Thoracic aorta (tissue), 2 donors: ENCODE measurements at regions not wholly inside any gene's neighbourhood (a gene's known extent, or its start where the extent isn't known, plus 50 kb on each side); places are given as distances from the start of the nearest gene placed in this dataset.

ENCODE experiments used
- ATAC-seq: fragments of 150-250 bp; one replicate; pipeline ENCODE4 v1.8.0; 2017; ENCODE audit warnings: low read depth; ENCODE audit not compliant: insufficient number of reproducible peaks, low FRiP score
- DNase-seq: peaks from one replicate; pipeline ENCODE4 v3.0.0-alpha.2; 2020; ENCODE audit warnings: low spot score
- H3K27ac ChIP-seq, 2 donors: fragments of 200-600 bp; sonication (generic); 1 replicate in 1 of 2; 2 replicates in 1 of 2; pipeline ENCODE4 v1.5.1; 2016; ENCODE audit warnings: mild to moderate bottlenecking in 2 of 2, moderate library complexity in 2 of 2
- H3K27me3 ChIP-seq: fragments of 200-600 bp; sonication (generic); replicated peaks from 2 replicates; pipeline ENCODE4 v1.6.0; 2016; ENCODE audit warnings: mild to moderate bottlenecking; ENCODE audit not compliant: insufficient read depth
- H3K36me3 ChIP-seq: fragments of 200-600 bp; sonication (generic); one replicate; pipeline ENCODE4 v1.5.1; 2016
- H3K4me1 ChIP-seq, 2 donors: fragments of 200-600 bp; sonication (generic); 1 replicate in 1 of 2; 2 replicates in 1 of 2; pipeline versions ENCODE4 v1.5.1 to v1.6.0; 2016; ENCODE audit warnings: low read depth in 2 of 2, mild to moderate bottlenecking in 1 of 2; ENCODE audit not compliant: control insufficient read depth in 1 of 2
- H3K4me3 ChIP-seq: fragments of 200-600 bp; sonication (generic); 2 replicates; pipeline ENCODE4 v1.5.1; 2016; ENCODE audit warnings: mild to moderate bottlenecking
- H3K9me3 ChIP-seq: fragments of 200-600 bp; sonication (generic); 2 replicates; pipeline ENCODE4 v1.5.1; 2016
- CTCF ChIP-seq: fragments of 200-600 bp; sonication (generic); IDR thresholded peaks from one replicate; pipeline ENCODE4 v1.5.1; 2019; ENCODE audit warnings: antibody characterized with exemption

- Histone ChIP-seq H3K36me3 (no peaks in the 10 kb centered on the region), H3K4me3 (no peak overlapping the region), H3K9me3 (no peaks in the 10 kb centered on the region), H3K27me3 (no peaks in the 10 kb centered on the region), H3K4me1 (peaks cover 10 to 28% of the 10 kb centered on the region in 2 donors), H3K27ac (no peak overlapping the region)
- ATAC-seq (no peak), DNase-seq (no peak)
- no peak for TF ChIP-seq CTCF
These were observed 87.9 kb upstream of the PDE1C start for GRCh38 chr7:32158076-32158475.

GRCh38 chr7:32155712-32156111, 85.5 kb upstream of the PDE1C start:
- no peaks in the 10 kb centered on the region for H3K36me3 ChIP-seq
- H3K4me1 ChIP-seq = peaks cover 3 to 10% of the 10 kb centered on the region in 2 donors
- no peaks in the 10 kb centered on the region for H3K27me3 ChIP-seq
- no peak overlapping the region for H3K4me3 ChIP-seq
- no peaks in the 10 kb centered on the region for H3K9me3 ChIP-seq
- H3K27ac ChIP-seq = no peak overlapping the region
- no peak for DNase-seq
- no peak for TF ChIP-seq CTCF
- ATAC-seq = no peak

GRCh38 chr7:32154797-32155196, 84.6 kb upstream of the PDE1C start:
- no peak for TF ChIP-seq CTCF
- ATAC-seq (peak; percentile 56), DNase-seq (no peak)
- Histone ChIP-seq H3K27me3 (no peaks in the 10 kb centered on the region), H3K36me3 (no peaks in the 10 kb centered on the region), H3K4me3 (no peak overlapping the region), H3K27ac (peak overlapping the region; percentile 6 to 54), H3K9me3 (no peaks in the 10 kb centered on the region), H3K4me1 (peaks cover 3 to 10% of the 10 kb centered on the region in 2 donors)

GRCh38 chr7:32153006-32153405, 82.8 kb upstream of the PDE1C start:
- DNase-seq = no peak
- peaks cover 3 to 10% of the 10 kb centered on the region in 2 donors for H3K4me1 ChIP-seq
- H3K9me3 ChIP-seq = no peaks in the 10 kb centered on the region
- no peaks in the 10 kb centered on the region for H3K36me3 ChIP-seq
- H3K4me3 ChIP-seq = no peak overlapping the region
- no peaks in the 10 kb centered on the region for H3K27me3 ChIP-seq
- no peak for ATAC-seq
- no peak overlapping the region for H3K27ac ChIP-seq
- TF ChIP-seq CTCF = no peak

- no peak for DNase-seq
- H3K9me3 ChIP-seq = no peaks in the 10 kb centered on the region
- no peak for ATAC-seq
- H3K27me3 ChIP-seq = no peaks in the 10 kb centered on the region
- no peak for TF ChIP-seq CTCF
- H3K27ac ChIP-seq = no peak overlapping the region
- H3K4me1 ChIP-seq = peaks cover 3 to 10% of the 10 kb centered on the region in 2 donors
- H3K36me3 ChIP-seq = no peaks in the 10 kb centered on the region
- H3K4me3 ChIP-seq = no peak overlapping the region
These were observed 82.4 kb upstream of the PDE1C start for GRCh38 chr7:32152576-32152975.
